GM12878 (cell line): ENCODE measurements at regions not wholly inside any gene's neighbourhood (a gene's known extent, or its start where the extent isn't known, plus 50 kb on each side); places are given as distances from the start of the nearest gene placed in this dataset.

Experiments used
- CBFB ChIP-seq: IDR thresholded peaks from 2 replicates; pipeline ENCODE4 v1.6.1; 2016; ENCODE audit warnings: antibody characterized with exemption, low read depth
- POLR2AphosphoS2 ChIP-seq: IDR thresholded peaks from 2 replicates; pipeline ENCODE4 v1.6.1; 2011; ENCODE audit warnings: low read depth, mild to moderate bottlenecking, low read length, improper control_type of control experiment, moderate library complexity
- RAD21 ChIP-seq: IDR thresholded peaks from 2 replicates; pipeline ENCODE4 v1.6.1; 2011; ENCODE audit warnings: mild to moderate bottlenecking, low read depth, low read length, moderate library complexity; ENCODE audit not compliant: insufficient read depth
- TAF1 ChIP-seq: IDR thresholded peaks from 2 replicates; pipeline ENCODE4 v1.6.1; 2011; ENCODE audit warnings: mild to moderate bottlenecking, low read depth, low read length, borderline replicate concordance
- TF ChIP-seq, protein P1 (sequence below): fragments of 450-650 bp; IDR thresholded peaks from 2 replicates; pipeline ENCODE4 v1.6.1; 2017; ENCODE audit warnings: mild to moderate bottlenecking, moderate library complexity
- TF ChIP-seq, protein P2 (sequence below): IDR thresholded peaks from 2 replicates; pipeline ENCODE4 v1.6.1; 2011; ENCODE audit warnings: low read depth, low read length, improper control_type of control experiment, borderline replicate concordance
- TF ChIP-seq, protein P3 (sequence below), 3 experiments: IDR thresholded peaks in 2 of 3; conservative IDR thresholded peaks in 1 of 3; 2 replicates each; pipeline ENCODE4 v1.5.1; 2011; ENCODE audit warnings: low read depth in 3 of 3, low read length in 3 of 3, mild to moderate bottlenecking in 3 of 3, control low read depth in 2 of 3, moderate library complexity in 2 of 3, inconsistent platforms in 1 of 3, mixed read lengths in 1 of 3; ENCODE audit not compliant: control insufficient read depth in 2 of 3, insufficient read depth in 1 of 3; ENCODE audit errors: extremely low read depth in 1 of 3

DNA sequence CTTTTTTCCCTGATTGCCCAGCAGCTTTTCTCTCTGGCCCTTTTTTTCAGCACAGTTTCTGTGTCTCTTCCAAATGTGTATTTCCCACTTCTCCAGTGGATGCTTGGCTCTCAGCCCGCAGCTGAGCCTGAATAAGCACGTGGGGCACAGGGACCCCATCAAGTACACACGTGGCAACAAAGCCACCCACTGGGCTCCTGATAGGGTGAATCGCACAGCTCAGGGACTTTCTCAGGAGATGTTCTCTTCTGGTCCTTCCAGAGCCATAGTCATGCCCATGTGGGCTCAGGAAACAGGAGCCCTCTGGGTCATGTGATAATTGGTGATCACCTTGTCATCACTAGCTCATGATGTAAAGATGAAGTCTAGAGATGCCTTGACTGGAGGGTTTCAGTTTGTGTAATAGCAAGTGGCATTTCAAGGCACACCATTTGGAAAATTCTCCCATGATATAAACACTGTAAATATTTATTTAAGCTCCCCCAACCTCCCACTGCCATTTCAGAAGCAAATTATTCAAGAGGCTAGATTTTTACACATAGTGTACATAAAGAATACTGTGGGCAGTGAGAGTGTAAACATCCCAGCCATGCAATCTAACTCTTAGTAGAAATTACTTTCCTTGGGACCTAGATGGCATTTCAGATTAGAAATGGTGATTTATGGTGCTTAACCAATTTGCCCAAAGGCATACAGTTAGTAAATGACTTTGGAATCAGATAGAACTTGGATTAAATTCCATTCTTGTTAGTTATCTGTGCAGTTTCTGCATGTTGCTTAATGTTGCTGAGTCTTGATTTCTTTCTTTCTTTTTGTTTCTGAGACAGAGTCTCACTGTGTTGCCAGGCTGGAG, 597.5 kb downstream of the SLC4A3 start:
- TF ChIP-seq, protein P1, sequence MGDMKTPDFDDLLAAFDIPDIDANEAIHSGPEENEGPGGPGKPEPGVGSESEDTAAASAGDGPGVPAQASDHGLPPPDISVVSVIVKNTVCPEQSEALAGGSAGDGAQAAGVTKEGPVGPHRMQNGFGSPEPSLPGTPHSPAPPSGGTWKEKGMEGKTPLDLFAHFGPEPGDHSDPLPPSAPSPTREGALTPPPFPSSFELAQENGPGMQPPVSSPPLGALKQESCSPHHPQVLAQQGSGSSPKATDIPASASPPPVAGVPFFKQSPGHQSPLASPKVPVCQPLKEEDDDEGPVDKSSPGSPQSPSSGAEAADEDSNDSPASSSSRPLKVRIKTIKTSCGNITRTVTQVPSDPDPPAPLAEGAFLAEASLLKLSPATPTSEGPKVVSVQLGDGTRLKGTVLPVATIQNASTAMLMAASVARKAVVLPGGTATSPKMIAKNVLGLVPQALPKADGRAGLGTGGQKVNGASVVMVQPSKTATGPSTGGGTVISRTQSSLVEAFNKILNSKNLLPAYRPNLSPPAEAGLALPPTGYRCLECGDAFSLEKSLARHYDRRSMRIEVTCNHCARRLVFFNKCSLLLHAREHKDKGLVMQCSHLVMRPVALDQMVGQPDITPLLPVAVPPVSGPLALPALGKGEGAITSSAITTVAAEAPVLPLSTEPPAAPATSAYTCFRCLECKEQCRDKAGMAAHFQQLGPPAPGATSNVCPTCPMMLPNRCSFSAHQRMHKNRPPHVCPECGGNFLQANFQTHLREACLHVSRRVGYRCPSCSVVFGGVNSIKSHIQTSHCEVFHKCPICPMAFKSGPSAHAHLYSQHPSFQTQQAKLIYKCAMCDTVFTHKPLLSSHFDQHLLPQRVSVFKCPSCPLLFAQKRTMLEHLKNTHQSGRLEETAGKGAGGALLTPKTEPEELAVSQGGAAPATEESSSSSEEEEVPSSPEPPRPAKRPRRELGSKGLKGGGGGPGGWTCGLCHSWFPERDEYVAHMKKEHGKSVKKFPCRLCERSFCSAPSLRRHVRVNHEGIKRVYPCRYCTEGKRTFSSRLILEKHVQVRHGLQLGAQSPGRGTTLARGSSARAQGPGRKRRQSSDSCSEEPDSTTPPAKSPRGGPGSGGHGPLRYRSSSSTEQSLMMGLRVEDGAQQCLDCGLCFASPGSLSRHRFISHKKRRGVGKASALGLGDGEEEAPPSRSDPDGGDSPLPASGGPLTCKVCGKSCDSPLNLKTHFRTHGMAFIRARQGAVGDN = no peak
- TF ChIP-seq POLR2AphosphoS2 = no peak
- TF ChIP-seq, protein P2, sequence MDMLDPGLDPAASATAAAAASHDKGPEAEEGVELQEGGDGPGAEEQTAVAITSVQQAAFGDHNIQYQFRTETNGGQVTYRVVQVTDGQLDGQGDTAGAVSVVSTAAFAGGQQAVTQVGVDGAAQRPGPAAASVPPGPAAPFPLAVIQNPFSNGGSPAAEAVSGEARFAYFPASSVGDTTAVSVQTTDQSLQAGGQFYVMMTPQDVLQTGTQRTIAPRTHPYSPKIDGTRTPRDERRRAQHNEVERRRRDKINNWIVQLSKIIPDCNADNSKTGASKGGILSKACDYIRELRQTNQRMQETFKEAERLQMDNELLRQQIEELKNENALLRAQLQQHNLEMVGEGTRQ = no peak
- no peak for TF ChIP-seq TAF1
- no peak for TF ChIP-seq RAD21
- TF ChIP-seq, protein P3, sequence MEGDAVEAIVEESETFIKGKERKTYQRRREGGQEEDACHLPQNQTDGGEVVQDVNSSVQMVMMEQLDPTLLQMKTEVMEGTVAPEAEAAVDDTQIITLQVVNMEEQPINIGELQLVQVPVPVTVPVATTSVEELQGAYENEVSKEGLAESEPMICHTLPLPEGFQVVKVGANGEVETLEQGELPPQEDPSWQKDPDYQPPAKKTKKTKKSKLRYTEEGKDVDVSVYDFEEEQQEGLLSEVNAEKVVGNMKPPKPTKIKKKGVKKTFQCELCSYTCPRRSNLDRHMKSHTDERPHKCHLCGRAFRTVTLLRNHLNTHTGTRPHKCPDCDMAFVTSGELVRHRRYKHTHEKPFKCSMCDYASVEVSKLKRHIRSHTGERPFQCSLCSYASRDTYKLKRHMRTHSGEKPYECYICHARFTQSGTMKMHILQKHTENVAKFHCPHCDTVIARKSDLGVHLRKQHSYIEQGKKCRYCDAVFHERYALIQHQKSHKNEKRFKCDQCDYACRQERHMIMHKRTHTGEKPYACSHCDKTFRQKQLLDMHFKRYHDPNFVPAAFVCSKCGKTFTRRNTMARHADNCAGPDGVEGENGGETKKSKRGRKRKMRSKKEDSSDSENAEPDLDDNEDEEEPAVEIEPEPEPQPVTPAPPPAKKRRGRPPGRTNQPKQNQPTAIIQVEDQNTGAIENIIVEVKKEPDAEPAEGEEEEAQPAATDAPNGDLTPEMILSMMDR (IDR thresholded peaks at IDR 0.05 in 2 of 3, conservative IDR thresholded peaks at IDR 0.05 in 1 of 3; ENCODE audit: control insufficient read depth in 2 of 3, extremely low read depth in 1 of 3, insufficient read depth in 1 of 3, low read depth in 3 of 3, low read length in 3 of 3) = no peak
- TF ChIP-seq CBFB = no peak
